Stimulated activated CD4-positive, alpha-beta T cell treated with anti-CD3 and anti-CD28 coated beads, Interleukin-4, amount 100 ng/mL, for 4 hours (primary cell): ENCODE measurements at regions not wholly inside any gene's neighbourhood (a gene's known extent, or its start where the extent isn't known, plus 50 kb on each side); places are given as distances from the start of the nearest gene placed in this dataset.
"Not testable (repeated sequence)": the region's sequence is repeated elsewhere in the genome, so short reads cannot be mapped to it uniquely, and the experiment has no call there.

Experiments used
- DNase-seq, 2 experiments: peaks; one replicate each; pipeline ENCODE4 v3.0.0-alpha.2; 2020

DNA sequence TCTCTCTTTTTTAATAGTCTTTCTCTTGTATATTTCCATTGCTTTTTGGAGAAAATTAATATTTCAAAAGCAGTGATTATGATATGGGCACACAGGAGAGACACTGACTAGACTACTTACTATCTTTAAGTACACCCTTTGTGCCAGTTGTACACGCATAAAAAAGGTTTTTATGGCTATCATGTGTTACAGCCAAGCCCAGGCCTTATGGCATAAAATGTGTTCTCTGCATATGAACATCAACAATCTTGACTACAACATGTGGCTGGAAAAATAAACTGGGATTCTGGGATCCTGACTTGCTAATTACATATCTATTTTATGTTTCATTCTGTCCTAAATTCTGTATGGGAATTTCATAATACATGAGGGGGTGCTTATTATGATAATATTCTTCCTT is 1401.8 kb downstream of the SLITRK5 start:
- no peak for DNase-seq

- no peak for DNase-seq
Measured at GRCh38 chr13:89076622-89077021, 1405.5 kb downstream of the SLITRK5 start.

DNA sequence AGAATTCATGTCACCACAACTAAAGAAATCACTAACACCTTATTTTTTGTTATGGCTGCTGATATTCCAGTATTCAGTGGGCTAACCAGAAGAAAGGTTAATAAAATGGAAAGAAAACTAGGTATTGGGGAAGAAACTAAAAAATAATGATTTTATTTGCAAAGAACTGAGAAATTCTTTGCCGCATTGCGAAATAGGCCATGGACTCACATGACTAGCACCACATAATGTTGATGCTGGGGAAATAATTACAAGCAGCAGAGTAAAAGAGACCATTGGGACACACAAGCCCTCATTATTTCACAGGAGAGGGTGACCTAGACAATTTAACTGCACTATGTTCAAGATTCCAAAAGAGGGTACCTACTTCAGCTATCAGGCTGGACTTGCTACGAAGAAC is 1411.5 kb downstream of the SLITRK5 start:
- DNase-seq = no peak

GRCh38 chr13:89088107-89088506 is 1416.9 kb downstream of the SLITRK5 start:
- DNase-seq = not testable (repeated sequence)

DNA sequence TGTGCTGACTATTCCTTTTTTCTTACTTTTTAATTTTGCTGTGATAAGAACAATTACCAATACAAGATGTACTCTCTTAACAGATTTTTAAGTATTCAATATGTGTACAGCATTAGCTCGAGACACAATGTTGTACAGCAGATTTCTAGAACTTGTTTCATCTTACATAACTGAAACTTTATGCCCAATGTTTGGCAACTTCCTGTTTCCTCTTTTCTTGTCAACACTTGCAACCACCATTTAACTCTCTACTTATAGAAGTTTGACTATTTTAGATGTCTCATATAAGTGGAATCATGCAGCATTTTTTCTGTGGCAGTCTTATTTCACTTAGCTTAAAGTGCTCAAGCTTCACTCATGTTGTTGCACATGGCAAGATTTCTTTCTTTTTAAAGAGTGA is 1426.8 kb downstream of the SLITRK5 start:
- no peak for DNase-seq

DNA sequence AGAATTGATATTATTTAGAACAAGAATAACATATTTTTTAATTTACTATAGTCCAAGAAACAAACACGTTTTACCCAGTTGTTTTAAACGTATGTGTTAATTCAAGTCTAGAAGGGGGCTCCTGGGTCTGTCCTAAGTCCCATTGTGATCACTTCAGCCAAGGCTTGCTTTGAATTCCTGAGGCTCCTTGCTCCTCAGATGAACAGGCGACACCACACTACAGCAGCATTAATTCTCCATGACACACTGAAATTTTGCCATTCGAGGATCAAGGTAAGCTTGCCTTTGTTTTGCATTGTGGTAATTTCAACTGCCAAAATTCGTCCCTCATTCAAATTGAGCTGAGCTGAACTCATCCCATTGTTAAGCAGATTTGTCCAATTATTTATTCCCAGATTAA is 1442.6 kb downstream of the SLITRK5 start:
- no peak for DNase-seq

- DNase-seq = no peak
Measured at GRCh38 chr13:89115307-89115706, 1444.1 kb downstream of the SLITRK5 start.

DNA sequence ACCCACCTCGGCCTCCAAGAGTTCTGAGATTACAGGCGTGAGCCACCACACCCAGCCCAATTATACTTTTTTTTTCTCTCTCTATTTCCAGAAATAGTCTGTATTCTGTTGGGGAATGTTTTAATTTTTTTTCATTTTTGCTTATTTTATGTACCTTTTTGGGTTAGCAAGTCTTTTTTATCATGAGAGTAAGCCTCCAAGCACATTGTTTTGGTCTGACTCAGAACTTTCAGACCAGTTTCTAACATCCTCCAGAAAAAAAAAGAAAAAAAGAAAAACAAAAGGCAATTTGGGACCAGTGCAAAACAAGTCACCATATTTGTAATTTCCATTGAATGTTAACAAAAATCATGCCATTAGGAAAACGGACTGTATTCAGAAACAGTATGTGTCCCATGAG is 1465.5 kb downstream of the SLITRK5 start:
- DNase-seq = no peak

GRCh38 chr13:89150362-89150761 is 1479.2 kb downstream of the SLITRK5 start:
- no peak for DNase-seq

DNA sequence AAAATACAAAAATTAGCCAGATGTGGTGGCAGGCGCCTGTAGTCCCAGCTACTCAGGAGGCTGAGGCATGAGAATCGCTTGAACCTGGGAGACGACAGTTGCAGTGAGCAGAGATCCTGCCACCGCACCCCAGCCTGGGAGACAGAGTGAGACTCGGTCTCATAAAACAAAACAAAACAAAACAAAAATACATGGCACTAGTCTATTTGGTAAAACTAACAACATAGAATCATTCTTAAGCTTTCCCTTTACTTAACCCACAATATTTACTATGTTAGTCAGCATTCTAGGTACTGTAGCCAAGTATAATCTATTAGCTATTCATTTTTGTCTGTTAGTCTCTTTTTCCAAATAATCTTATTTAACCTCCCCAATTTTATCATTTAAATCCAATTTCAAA is 1482.8 kb downstream of the SLITRK5 start:
- DNase-seq = no peak

DNA sequence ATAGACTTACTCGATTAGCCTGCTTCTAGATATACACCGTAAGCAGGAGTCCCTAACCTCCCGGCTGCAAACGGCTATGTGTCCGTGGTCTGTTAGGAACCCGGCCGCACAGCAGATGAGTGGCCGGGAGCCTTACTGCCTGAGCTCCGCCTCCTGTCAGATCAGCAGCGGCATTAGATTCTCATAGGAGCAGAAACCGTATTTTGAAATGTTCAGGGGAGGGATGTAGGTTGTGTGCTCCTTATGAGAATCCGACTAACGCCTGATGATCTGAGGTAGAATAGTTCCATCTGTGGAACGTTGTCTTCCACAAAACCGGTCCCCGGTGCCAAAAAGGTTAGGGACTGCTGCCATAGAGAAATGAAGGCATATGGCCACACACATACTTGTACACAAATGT is 1491.9 kb downstream of the SLITRK5 start:
- no peak for DNase-seq

DNA sequence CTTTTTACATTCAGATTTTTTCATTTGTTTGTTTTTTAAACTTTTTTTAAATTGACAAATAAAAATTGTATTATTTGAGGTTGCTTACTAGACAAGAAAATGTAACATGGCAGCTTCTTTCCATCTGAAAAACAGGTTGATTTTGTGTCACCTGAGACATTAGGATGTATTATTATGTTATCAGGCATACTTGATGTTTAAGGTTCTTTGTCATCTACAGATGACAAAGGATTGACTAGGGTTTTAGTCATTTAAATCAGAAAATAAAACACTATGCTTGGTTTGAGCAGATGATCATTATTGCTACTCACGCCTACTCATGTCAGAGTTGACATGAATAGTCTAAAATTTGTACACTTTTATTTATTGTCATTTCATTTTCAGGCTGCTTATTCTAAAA is 1494.5 kb downstream of the SLITRK5 start:
- DNase-seq = no peak

GRCh38 chr13:89169951-89170350 is 1498.8 kb downstream of the SLITRK5 start:
- no peak for DNase-seq

DNA sequence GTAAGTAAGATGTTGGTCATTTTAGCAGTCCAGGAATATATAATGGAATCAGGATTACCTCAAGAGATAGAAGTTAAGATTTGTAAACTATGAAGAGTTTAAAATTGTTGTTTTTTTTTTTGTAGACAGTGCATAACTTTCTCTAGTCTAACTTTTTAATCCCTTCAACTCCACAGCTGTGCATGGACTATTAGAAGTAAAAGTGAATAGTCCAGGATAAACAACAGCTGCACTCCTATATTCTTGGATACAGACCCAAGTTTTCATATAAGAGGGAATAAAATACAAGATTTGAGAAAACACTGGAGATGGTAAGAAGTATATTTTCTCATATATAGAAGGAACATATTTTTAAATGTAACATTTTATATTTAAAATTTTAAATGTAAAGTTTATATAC is 1509.9 kb downstream of the SLITRK5 start:
- no peak for DNase-seq

GRCh38 chr13:89199138-89199537 is 1528.0 kb downstream of the SLITRK5 start:
- DNase-seq = no peak

DNA sequence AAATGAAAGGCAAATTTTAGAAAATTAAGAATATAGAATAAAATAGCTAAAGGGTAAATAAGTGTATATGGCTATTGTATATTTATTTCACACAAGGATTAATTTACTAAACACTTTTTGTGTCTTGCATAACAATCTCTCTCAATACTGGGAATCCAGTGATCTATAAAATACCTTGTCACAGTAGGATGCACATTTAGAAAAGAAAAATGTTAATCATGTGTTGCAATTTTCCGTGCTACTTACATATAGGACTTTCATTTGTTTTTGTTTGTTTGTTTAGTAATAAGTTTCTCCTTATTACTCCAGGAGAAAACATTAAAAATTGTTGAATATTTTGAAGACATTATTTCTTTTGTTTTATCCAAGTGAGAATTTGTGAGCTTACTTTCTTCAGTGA is 1533.3 kb downstream of the SLITRK5 start:
- no peak for DNase-seq

DNA sequence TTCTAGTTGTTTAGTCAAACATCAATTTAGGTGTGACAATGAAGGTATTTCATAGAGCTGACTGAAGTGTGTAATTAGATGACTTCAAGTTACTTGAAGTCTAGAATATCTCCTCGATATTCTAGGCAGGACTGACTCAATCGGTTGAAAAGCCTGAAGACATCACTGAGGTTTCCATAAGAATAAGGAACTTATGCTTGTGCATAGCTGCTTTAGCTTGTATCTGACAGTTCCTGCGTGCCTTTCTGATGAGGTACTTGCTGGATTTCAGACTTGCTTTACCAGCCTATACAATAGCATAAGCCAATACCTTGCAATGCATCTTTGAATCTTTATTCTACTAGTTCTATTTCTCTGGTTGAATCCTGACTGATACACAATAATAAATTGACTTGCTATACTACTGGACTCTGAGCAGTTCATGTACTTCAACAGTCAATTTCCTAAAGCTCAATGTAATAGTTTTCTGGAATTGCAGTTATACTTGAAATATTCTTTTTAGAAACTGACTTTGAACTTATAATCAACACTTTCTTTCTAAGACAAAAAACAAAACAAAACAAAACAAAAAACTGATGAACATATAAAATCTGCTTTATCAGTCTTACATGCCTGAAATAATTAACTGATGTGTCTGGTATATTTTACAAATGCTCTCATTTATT is 1534.8 kb downstream of the SLITRK5 start:
- no peak for DNase-seq

DNA sequence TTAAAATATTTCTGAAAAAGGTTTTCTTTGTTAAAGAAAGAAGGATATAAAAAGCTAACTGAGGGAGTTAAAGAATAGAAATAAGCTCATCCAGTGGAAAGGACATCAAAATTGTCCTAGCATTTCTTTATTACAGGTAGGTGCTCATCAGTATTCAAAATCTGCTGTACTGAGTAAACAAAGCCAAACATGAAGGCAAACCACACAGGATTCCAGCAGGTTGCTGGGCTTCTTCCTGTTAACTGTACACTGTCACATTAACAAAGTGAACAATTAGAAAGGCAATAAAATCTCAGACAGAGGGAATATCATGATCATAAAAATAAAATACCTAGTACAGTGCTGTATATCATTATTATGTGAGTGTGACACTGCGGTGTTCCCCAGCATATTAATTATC is 1541.0 kb downstream of the SLITRK5 start:
- no peak for DNase-seq

GRCh38 chr13:89214185-89214584 is 1543.0 kb downstream of the SLITRK5 start:
- DNase-seq = no peak

DNA sequence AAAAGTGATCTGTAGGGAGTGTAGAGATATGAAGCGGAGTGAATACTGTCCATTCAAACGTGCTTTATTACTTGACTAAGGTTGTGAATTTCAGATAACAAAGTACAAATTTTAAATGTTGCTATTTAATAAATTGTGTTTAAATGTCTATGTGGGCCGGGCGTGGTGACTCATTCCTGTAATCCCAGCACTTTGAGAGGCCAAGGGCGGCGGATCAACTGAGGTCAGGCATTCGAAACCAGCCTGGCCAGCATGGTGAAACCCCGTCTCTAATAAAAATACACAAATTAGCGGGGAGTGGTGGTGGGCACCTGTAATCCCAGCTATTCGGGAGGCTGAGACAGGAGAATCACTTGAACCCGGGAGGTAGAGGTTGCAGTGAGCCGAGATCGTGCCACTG is 1544.1 kb downstream of the SLITRK5 start:
- not testable (repeated sequence) for DNase-seq

GRCh38 chr13:89217813-89218212 is 1546.6 kb downstream of the SLITRK5 start:
- DNase-seq = no peak

DNA sequence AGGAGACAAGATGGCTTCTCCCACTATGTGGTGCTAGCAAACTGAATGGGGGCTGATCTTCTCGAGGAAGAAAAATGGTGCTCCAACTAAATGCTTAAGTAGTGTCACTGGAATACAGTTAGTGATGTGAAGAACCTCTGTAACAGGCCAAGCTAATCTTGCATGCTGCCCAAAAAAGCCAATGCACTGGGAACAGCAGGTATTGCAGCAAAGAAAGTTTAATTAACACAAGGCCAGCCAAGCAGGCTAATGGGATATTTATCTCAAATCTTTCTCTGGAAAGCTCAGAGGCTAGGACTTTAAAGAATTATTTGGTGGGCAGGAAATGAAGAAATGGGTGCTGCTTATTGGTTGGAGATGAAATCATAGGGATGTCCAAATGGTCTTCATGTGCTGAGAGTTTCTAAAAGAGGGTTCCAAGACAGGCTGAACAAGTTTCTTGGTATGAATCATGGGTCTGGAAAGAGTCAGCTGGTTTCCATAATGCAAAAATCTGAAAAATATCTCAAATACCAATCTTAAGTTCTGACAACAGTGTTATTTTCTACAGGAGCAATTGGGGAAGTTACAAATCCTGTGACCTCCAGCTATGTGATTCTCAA is 1550.5 kb downstream of the SLITRK5 start:
- DNase-seq = no peak

- DNase-seq = no peak
Measured at GRCh38 chr13:89227356-89227755, 1556.2 kb downstream of the SLITRK5 start.

GRCh38 chr13:89238496-89238895 is 1567.3 kb downstream of the SLITRK5 start:
- DNase-seq = no peak
